ENCODE measurements at regions not wholly inside any gene's neighbourhood (a gene's known extent, or its start where the extent isn't known, plus 50 kb on each side); places are given as distances from the start of the nearest gene placed in this dataset.
A peak's percentile ranks its signal among the peaks of the same experiment; 100 is the strongest.
"Not testable (repeated sequence)": the region's sequence is repeated elsewhere in the genome, so short reads cannot be mapped to it uniquely, and the experiment has no call there.

GRCh38 chr2:144124882-144125281, 395.0 kb downstream of the ZEB2 start:
- no peak for DNase-seq (ENCODE audit: low read depth in 2 of 2)

GRCh38 chr2:144120487-144120886, 399.4 kb downstream of the ZEB2 start:
- DNase-seq (ENCODE audit: low read depth in 2 of 2) = no peak

- DNase-seq (ENCODE audit: low read depth in 2 of 2) = no peak
Measured at GRCh38 chr2:144117086-144117485, 402.8 kb downstream of the ZEB2 start.

GRCh38 chr2:144115739-144116291, 404.1 kb downstream of the ZEB2 start:
- no peak for DNase-seq (ENCODE audit: low read depth in 2 of 2)

DNA sequence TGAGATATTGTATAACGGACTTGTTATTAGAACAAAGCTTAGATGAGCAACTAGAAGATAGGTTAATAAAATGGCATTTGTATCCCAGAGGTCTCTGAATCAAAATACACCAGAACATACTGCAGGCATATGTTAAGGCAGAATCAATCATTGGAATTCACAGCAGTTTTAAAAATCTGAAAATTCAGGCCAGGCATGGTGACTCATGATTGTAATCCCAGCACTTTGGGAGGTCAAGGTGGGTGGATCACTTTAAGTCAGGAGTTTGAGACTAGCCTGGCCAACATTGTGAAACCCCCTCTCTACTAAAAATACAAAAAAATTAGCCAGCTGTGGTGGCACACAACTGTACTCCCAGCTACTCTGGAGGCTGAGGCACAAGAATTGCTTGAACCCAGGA, 405.2 kb downstream of the ZEB2 start:
- no peak for DNase-seq (ENCODE audit: low read depth in 2 of 2)

- peak in 1 of 2 experiments; percentile 60 for DNase-seq (ENCODE audit: low read depth in 2 of 2)
Measured at GRCh38 chr2:144111437-144111836, 408.5 kb downstream of the ZEB2 start.

- DNase-seq (ENCODE audit: low read depth in 2 of 2) = not testable (repeated sequence)
Measured at GRCh38 chr2:144106104-144106503, 413.8 kb downstream of the ZEB2 start.

DNA sequence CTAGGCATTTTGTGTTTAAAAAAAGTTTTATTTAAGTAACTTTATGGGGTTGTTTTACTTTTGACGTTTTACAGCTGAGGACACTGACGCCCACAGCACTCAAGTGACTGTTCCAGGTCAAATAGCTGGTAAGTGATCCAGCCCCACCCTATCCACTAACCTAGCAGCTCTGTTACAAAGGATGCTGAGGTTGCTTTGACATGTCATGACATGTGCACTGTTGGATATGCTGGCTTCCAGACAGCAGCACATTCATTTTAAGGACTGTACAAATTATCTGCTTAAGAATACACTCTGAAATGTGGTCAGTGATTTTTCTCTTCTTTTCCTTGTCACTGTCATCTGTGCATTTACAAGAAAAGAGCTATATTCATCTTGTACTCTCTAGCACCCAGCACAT, 417.5 kb downstream of the ZEB2 start:
- DNase-seq (ENCODE audit: low read depth in 2 of 2) = no peak

GRCh38 chr2:144099780-144100377, 420.0 kb downstream of the ZEB2 start:
- DNase-seq (ENCODE audit: low read depth in 2 of 2) = no peak

DNA sequence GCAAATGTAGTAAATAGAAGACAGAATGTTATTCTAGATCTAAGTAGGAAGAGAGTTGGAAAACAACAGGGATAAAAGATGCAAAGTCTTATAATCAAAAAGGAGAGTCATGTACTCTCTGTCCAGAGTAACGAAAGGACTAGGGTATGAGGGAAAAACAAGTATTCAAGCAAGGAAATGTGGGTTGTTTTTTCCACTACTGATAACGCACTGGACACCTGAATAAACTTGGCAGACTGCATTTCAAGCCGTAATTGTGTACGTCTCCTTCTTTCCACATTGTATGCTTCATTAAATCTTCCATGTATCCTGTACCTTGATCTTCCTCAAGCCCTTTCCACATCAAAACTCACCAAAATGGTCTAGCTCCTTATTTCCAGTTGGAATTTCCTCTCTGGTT, 420.6 kb downstream of the ZEB2 start:
- no peak for DNase-seq (ENCODE audit: low read depth in 2 of 2)

- no peak for DNase-seq (ENCODE audit: low read depth in 2 of 2)
Measured at GRCh38 chr2:144097440-144098225, 422.3 kb downstream of the ZEB2 start.

GRCh38 chr2:144096531-144096930, 423.4 kb downstream of the ZEB2 start:
- DNase-seq (ENCODE audit: low read depth in 2 of 2) = no peak

GRCh38 chr2:144094408-144095151, 425.3 kb downstream of the ZEB2 start:
- DNase-seq (ENCODE audit: low read depth in 2 of 2) = no peak

GRCh38 chr2:144091622-144092021, 428.3 kb downstream of the ZEB2 start:
- no peak for DNase-seq (ENCODE audit: low read depth in 2 of 2)

GRCh38 chr2:144088863-144089262, 431.1 kb downstream of the ZEB2 start:
- no peak for DNase-seq (ENCODE audit: low read depth in 2 of 2)

DNA sequence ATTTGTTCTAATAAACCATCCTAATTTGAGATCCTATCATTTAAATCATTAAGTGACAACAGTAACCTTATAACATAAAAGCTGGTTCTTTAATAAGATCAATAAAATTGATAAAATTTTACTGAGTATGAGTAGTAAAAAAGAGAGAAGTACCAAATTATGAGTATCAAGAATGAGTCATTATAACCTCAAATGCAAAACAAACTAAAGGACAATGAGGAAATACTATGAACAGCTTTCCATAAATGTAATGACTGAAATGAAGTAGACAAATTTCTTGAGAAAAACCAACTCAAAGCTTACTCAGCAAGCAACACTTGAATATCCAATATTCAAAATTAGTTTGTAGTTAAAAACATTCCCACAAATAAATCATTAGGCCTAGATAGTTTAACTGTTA, 433.0 kb downstream of the ZEB2 start:
- no peak for DNase-seq (ENCODE audit: low read depth in 2 of 2)

DNA sequence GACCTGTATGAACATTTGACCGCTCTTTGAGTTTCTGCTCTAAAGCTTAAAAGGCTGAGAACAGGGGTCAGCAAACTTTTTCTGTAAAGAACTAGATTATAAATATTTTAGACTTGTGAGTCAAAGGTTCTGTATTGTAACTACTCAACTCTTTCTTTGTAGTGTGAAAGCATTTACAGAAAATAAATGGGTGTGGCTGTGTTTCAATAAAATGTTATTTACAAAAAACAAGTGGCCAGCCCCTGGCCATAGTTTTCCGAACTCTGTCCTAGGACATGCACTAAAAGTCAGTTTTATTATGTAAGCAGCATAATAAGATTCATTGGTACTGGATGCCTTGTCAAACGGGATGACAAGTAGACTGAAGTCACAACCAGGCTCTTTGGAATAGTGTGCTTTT, 434.9 kb downstream of the ZEB2 start:
- DNase-seq (ENCODE audit: low read depth in 2 of 2) = no peak

DNA sequence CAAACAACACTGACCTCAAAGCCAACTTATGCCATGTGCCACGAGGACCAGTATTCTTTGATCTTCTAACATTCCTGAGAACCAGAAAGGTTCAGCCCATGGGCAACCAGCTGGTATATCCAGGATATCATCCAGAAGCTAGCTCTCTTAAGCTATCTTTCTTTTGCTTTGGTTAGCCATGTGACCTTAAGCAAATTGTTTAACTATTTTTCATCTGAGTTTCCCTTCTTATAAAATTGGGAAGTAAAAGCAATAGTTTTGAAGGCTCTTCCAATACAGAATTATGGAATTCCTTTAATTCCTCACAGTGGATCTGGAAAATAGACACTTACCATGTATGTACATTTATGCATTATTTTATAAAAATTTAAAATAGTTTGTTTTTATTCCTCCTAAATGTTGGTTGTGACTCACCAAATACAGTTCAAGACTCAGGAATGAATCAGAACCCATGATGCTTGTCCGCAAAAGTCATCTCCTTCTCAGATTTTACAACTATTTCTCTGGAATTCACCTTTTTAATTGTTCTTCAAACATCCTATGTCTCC, 435.7 kb downstream of the ZEB2 start:
- DNase-seq (ENCODE audit: low read depth in 2 of 2) = peak; percentile 62 to 68

DNA sequence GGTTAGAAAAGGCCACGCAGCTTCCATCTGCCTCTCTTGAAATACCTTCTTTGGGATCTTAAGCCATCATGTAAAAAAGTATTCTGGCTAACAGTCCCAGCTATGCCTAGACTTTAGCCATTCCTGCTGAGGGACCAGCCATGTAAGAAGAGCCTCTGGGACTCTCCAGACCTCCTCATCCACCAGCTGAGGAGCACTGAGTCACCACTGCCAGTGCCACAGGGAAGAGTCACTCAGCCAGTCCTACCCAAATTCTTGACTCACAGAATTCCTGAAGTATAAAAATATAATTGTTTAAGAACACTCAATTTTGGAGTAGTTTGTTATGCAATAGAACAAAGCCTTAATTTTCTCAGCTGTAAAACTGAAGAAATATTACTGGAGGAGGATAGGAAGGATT, 436.7 kb downstream of the ZEB2 start:
- no peak for DNase-seq (ENCODE audit: low read depth in 2 of 2)

- DNase-seq (ENCODE audit: low read depth in 2 of 2) = no peak
Measured at GRCh38 chr2:144082777-144083176, 437.1 kb downstream of the ZEB2 start.

DNA sequence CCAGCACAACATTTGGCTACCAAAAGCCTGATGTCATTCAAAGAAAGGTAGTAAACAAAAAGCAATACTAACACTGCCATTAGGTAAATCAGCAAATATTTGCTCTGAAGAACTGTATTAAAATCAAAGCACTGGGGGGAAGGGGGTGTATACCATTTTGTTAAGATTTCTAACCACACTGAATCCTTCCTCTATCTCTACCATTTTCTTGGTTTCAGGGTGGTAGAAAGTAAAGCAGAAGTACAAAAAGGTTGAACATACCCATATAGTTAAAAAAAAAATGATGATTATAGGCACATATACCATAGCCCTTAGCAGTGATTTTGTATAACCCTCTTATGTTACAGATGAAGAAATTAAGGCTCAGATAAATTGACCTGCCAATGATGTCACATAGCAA, 437.6 kb downstream of the ZEB2 start:
- no peak for DNase-seq (ENCODE audit: low read depth in 2 of 2)

GRCh38 chr2:144081272-144081671, 438.6 kb downstream of the ZEB2 start:
- DNase-seq (ENCODE audit: low read depth in 2 of 2) = no peak

All from fibroblast of skin of left biceps (primary cell).